Hepatocyte (in vitro differentiated cells): ENCODE measurements at regions not wholly inside any gene's neighbourhood (a gene's known extent, or its start where the extent isn't known, plus 50 kb on each side); places are given as distances from the start of the nearest gene placed in this dataset.

Source experiments
- DNase-seq: peaks from one replicate; pipeline ENCODE4 v3.0.0-alpha.2; 2016; ENCODE audit warnings: low spot score
- H2AFZ ChIP-seq: fragments of 200-600 bp; sonication (generic); 2 replicates; pipeline ENCODE4 v1.6.0; 2016; ENCODE audit warnings: antibody characterized with exemption, mild to moderate bottlenecking
- H3K27ac ChIP-seq: fragments of 200-600 bp; sonication (generic); 2 replicates; pipeline ENCODE4 v1.5.1; 2016; ENCODE audit warnings: mild to moderate bottlenecking
- H3K27me3 ChIP-seq: fragments of 200-600 bp; sonication (generic); 2 replicates; pipeline ENCODE4 v1.6.1; 2016
- H3K36me3 ChIP-seq: fragments of 200-600 bp; sonication (generic); replicated peaks from 2 replicates; pipeline ENCODE4 v1.5.1; 2016; ENCODE audit warnings: low read depth; ENCODE audit not compliant: insufficient read depth
- H3K4me1 ChIP-seq: fragments of 200-600 bp; sonication (generic); 2 replicates; pipeline ENCODE4 v1.5.1; 2016; ENCODE audit warnings: mild to moderate bottlenecking, moderate library complexity; ENCODE audit not compliant: insufficient read depth
- H3K4me2 ChIP-seq: fragments of 200-600 bp; sonication (generic); 2 replicates; pipeline ENCODE4 v1.6.0; 2016
- H3K4me3 ChIP-seq: fragments of 200-600 bp; sonication (generic); 2 replicates; pipeline ENCODE4 v1.5.1; 2016; ENCODE audit warnings: mild to moderate bottlenecking
- H3K79me2 ChIP-seq: fragments of 200-600 bp; sonication (generic); 2 replicates; pipeline ENCODE4 v1.6.0; 2017; ENCODE audit warnings: mild to moderate bottlenecking
- H3K9me2 ChIP-seq: fragments of 200-600 bp; sonication (generic); replicated peaks from 2 replicates; pipeline ENCODE4 v1.6.0; 2017; ENCODE audit warnings: mild to moderate bottlenecking; ENCODE audit not compliant: insufficient read depth
- H3K9me3 ChIP-seq: fragments of 200-600 bp; sonication (generic); 2 replicates; pipeline ENCODE4 v1.5.1; 2016; ENCODE audit warnings: low read depth, mild to moderate bottlenecking
- H4K20me1 ChIP-seq: fragments of 200-600 bp; sonication (generic); 2 replicates; pipeline ENCODE4 v1.6.0; 2016; ENCODE audit warnings: mild to moderate bottlenecking; ENCODE audit not compliant: insufficient read depth, poor library complexity, severe bottlenecking
- CTCF ChIP-seq: fragments of 200-600 bp; sonication (generic); IDR thresholded peaks from 2 replicates; pipeline ENCODE4 v1.5.1; 2016; ENCODE audit warnings: antibody characterized with exemption, mild to moderate bottlenecking; ENCODE audit not compliant: poor library complexity
- EZH2 ChIP-seq: fragments of 200-600 bp; sonication (generic); IDR thresholded peaks from 2 replicates; pipeline ENCODE4 v1.6.1; 2016; ENCODE audit warnings: antibody characterized with exemption, mild to moderate bottlenecking, borderline replicate concordance
- EZH2phosphoT487 ChIP-seq: fragments of 200-600 bp; sonication (generic); IDR thresholded peaks from one replicate; pipeline ENCODE4 v1.6.1; 2018; ENCODE audit warnings: antibody characterized with exemption, mild to moderate bottlenecking, low read depth, moderate library complexity; ENCODE audit not compliant: unreplicated experiment, severe bottlenecking
- WGBS: methylation state at CpG from one replicate; pipeline ENCODE4 v1.1.6; 2016; ENCODE audit warnings: low lambda C conversion rate; ENCODE audit errors: missing lambda C conversion rate; 5-methylcytosine and 5-hydroxymethylcytosine counted together

- H3K4me3 ChIP-seq, result no peak overlapping the region
- no peaks in the 10 kb centered on the region for H3K4me1 ChIP-seq
- no peaks in the 10 kb centered on the region for H3K27me3 ChIP-seq
- no peak overlapping the region for H2AFZ ChIP-seq
- H3K9me2 ChIP-seq, result no peaks in the 10 kb centered on the region
- H3K27ac ChIP-seq, result no peak overlapping the region
- H3K4me2 ChIP-seq, result no peak overlapping the region
- TF ChIP-seq CTCF (no peak), EZH2 (no peak)
- H3K79me2 ChIP-seq, result no peaks in the 10 kb centered on the region
- H4K20me1 ChIP-seq, result no peaks in the 10 kb centered on the region
- no peak for DNase-seq
- 85% methylated on average over 3 of the region's 3 CpGs for WGBS
- no peaks in the 10 kb centered on the region for H3K36me3 ChIP-seq
- H3K9me3 ChIP-seq, result no peaks in the 10 kb centered on the region
Measured at GRCh38 chr2:149924549-149925213, 337.1 kb upstream of the MMADHC start.

- no peaks in the 10 kb centered on the region for H3K9me2 ChIP-seq
- DNase-seq, result no peak
- no peaks in the 10 kb centered on the region for H3K79me2 ChIP-seq
- H3K9me3 ChIP-seq, result no peaks in the 10 kb centered on the region
- TF ChIP-seq CTCF (no peak), EZH2phosphoT487 (no peak), EZH2 (no peak)
- no peak overlapping the region for H3K4me2 ChIP-seq
- no peaks in the 10 kb centered on the region for H3K36me3 ChIP-seq
- no peaks in the 10 kb centered on the region for H3K27me3 ChIP-seq
- WGBS, result 70% methylated on average over 3 of the region's 3 CpGs
- H2AFZ ChIP-seq, result no peak overlapping the region
- H4K20me1 ChIP-seq, result no peaks in the 10 kb centered on the region
- no peak overlapping the region for H3K27ac ChIP-seq
- no peak overlapping the region for H3K4me3 ChIP-seq
- no peaks in the 10 kb centered on the region for H3K4me1 ChIP-seq
Measured at GRCh38 chr2:149924028-149924427, 336.5 kb upstream of the MMADHC start.

- no peaks in the 10 kb centered on the region for H3K27me3 ChIP-seq
- no peak overlapping the region for H3K4me3 ChIP-seq
- no peaks in the 10 kb centered on the region for H3K9me2 ChIP-seq
- H3K4me1 ChIP-seq, result no peaks in the 10 kb centered on the region
- H3K79me2 ChIP-seq, result no peaks in the 10 kb centered on the region
- 69% methylated on average over 2 of the region's 2 CpGs for WGBS
- H3K27ac ChIP-seq, result no peak overlapping the region
- no peak overlapping the region for H3K4me2 ChIP-seq
- TF ChIP-seq EZH2 (no peak), CTCF (no peak), EZH2phosphoT487 (no peak)
- DNase-seq, result no peak
- no peaks in the 10 kb centered on the region for H3K36me3 ChIP-seq
- no peaks in the 10 kb centered on the region for H4K20me1 ChIP-seq
- no peaks in the 10 kb centered on the region for H3K9me3 ChIP-seq
- H2AFZ ChIP-seq, result no peak overlapping the region
Measured at GRCh38 chr2:149921911-149922616, 334.5 kb upstream of the MMADHC start.
